ENCODE measurements at regions not wholly inside any gene's neighbourhood (a gene's known extent, or its start where the extent isn't known, plus 50 kb on each side); places are given as distances from the start of the nearest gene placed in this dataset.

DNA sequence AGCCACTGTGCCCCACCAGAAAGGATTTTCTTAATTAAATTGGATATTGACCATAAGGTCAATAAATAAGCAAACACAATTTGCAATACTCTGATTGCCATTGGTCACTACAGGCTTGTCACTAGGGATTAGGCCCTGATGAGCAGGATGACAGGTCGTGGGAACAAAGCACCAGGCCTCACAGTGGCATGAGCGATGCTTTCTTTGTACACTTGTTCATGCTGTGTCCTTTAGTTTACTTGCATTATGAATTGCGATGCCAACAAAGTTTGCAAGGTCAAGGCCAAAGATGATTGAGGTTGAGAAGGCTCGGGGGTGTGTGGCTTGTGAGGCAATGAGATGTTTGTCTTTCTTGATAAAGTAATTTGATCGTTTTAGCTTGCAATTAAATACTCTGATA lies 136.0 kb downstream of the TTC8 start:
- H3K36me3 ChIP-seq (ENCODE audit: control insufficient read depth, insufficient read depth, low read length) = no peaks in the 10 kb centered on the region
- no peaks in the 10 kb centered on the region for H3K79me1 ChIP-seq (ENCODE audit: low read depth in 1 of 2, low read length in 2 of 2)
- H2AK9ac ChIP-seq (replicated peaks; ENCODE audit: low read depth, low read length, poor library complexity) = no peak overlapping the region
- H2BK20ac ChIP-seq (ENCODE audit: low read depth, low read length) = no peak overlapping the region
- H2BK15ac ChIP-seq (ENCODE audit: low read depth, low read length) = no peak overlapping the region
- intact Hi-C loops (cut with micrococcal nuclease) = no loop called here
- no peak overlapping the region for H4K5ac ChIP-seq (ENCODE audit: low read depth, low read length)
- H2AFZ ChIP-seq (replicated peaks; ENCODE audit: low read length, poor library complexity) = no peak overlapping the region
- H3K56ac ChIP-seq (ENCODE audit: extremely low read depth, insufficient read depth, low read length) = no peak overlapping the region
- H4K20me1 ChIP-seq (ENCODE audit: insufficient read depth, low read length) = no peaks in the 10 kb centered on the region
- DNase-seq (no peak), ATAC-seq (ENCODE audit: low read depth) (no peak)
- H2BK120ac ChIP-seq (ENCODE audit: low read depth, low read length) = no peak overlapping the region
- no peak overlapping the region for H3K9ac ChIP-seq (ENCODE audit: low read depth, low read length)
- ChIA-PET CTCF (no interaction called here), POLR2A (ENCODE audit: unreplicated experiment) (no interaction called here)
- no peak overlapping the region for H2AK5ac ChIP-seq (ENCODE audit: low read depth, low read length)
- dilution Hi-C loops (cut with HindIII; ENCODE audit: low sequenced_read_pairs, unreplicated experiment) = no loop called here
- no peaks in the 10 kb centered on the region for H3K9me1 ChIP-seq (ENCODE audit: insufficient read depth, low read length)
- no peak overlapping the region for H4K8ac ChIP-seq (ENCODE audit: low read depth in 2 of 2, low read length in 2 of 2)
- H3K23ac ChIP-seq (ENCODE audit: low read depth, low read length) = no peak overlapping the region
- no peak overlapping the region for H3K4me2 ChIP-seq (ENCODE audit: low read depth, low read length)
- H3K27me3 ChIP-seq (ENCODE audit: control insufficient read depth, insufficient read depth, low read length) = peaks cover 6% of the 10 kb centered on the region
- in situ Hi-C loops (cut with MboI; ENCODE audit: low sequenced_read_pairs) = no loop called here
- no peak overlapping the region for H4K91ac ChIP-seq (ENCODE audit: insufficient read depth, low read depth, low read length)
- WGBS, 2 experiments (ENCODE audit: extremely low coverage in 2 of 2, insufficient read length in 1 of 2) = 100% methylated on average over 1 of the region's 5 CpGs; no CpG with 5 or more reads in 1 of the 2 experiments
- H3K18ac ChIP-seq (ENCODE audit: low read depth, low read length) = no peak overlapping the region
- no peak overlapping the region for H3K4ac ChIP-seq (ENCODE audit: low read depth, low read length)
- no peaks in the 10 kb centered on the region for H3K9me3 ChIP-seq (ENCODE audit: control insufficient read depth, insufficient read depth, low read length)
- no peak overlapping the region for H3K14ac ChIP-seq (replicated peaks; ENCODE audit: low read depth, low read length)
- H3K4me1 ChIP-seq (ENCODE audit: control insufficient read depth, insufficient read depth, low read length) = no peaks in the 10 kb centered on the region
- TF ChIP-seq USF2 (IDR thresholded peaks at IDR 0.05; ENCODE audit: low read depth, low read length) (no peak), CEBPB (IDR thresholded peaks at IDR 0.05; ENCODE audit: low read depth, low read length) (no peak), BHLHE40 (IDR thresholded peaks at IDR 0.05; ENCODE audit: low read depth, low read length) (no peak), MXI1 (IDR thresholded peaks at IDR 0.05; ENCODE audit: borderline replicate concordance, low read depth, low read length) (no peak), POLR2A (IDR thresholded peaks at IDR 0.05; ENCODE audit: low read depth, low read length) (no peak), MAZ (IDR thresholded peaks at IDR 0.05; ENCODE audit: borderline replicate concordance, low read depth, low read length) (no peak), RFX5 (IDR thresholded peaks at IDR 0.05; ENCODE audit: low read depth, low read length) (no peak), RAD21 (IDR thresholded peaks at IDR 0.05; ENCODE audit: low read length) (no peak), MAFK (IDR thresholded peaks at IDR 0.05; ENCODE audit: low read depth, low read length) (no peak)
- TF ChIP-seq, protein P1, sequence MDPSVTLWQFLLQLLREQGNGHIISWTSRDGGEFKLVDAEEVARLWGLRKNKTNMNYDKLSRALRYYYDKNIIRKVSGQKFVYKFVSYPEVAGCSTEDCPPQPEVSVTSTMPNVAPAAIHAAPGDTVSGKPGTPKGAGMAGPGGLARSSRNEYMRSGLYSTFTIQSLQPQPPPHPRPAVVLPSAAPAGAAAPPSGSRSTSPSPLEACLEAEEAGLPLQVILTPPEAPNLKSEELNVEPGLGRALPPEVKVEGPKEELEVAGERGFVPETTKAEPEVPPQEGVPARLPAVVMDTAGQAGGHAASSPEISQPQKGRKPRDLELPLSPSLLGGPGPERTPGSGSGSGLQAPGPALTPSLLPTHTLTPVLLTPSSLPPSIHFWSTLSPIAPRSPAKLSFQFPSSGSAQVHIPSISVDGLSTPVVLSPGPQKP (IDR thresholded peaks at IDR 0.05; ENCODE audit: borderline replicate concordance, low read depth, low read length) = no peak
- H3K4me3 ChIP-seq (ENCODE audit: insufficient read depth, low read depth, low read length) = no peak overlapping the region
- no TSS peak for BruUV-seq (replicated peaks)
- H3K27ac ChIP-seq (ENCODE audit: insufficient read depth, low read length) = no peak overlapping the region
- H2BK5ac ChIP-seq (ENCODE audit: low read depth, low read length, poor library complexity, severe bottlenecking) = no peak overlapping the region

Measured in IMR-90 (cell line).